ENCODE measurements at regions not wholly inside any gene's neighbourhood (a gene's known extent, or its start where the extent isn't known, plus 50 kb on each side); places are given as distances from the start of the nearest gene placed in this dataset.
A peak's percentile ranks its signal among the peaks of the same experiment; 100 is the strongest.

GRCh38 chr2:64779117-64779690 is 125.5 kb upstream of the SERTAD2 start:
- ChIA-PET POLR2A (interaction anchor here (0.8 to 2.1 kb wide), 4 partner anchors 12 to 125 kb away, joined by 3 to 9 read pairs (median 7); partner anchors contain the start of gene SERTAD2), CTCF (interaction anchor here (0.8 to 5.6 kb wide), 13 partner anchors 9 to 134 kb away, joined by 3 to 56 read pairs (median 7); partner anchors contain the start of gene SERTAD2)
- H3K79me2 ChIP-seq (ENCODE audit: control insufficient read depth, insufficient read depth, low read length), result no peaks in the 10 kb centered on the region
- no TSS peak for BruUV-seq (replicated peaks)
- TF ChIP-seq MAX (IDR thresholded peaks at IDR 0.05; ENCODE audit: insufficient read depth, insufficient read length), result no peak
- peak; percentile 89 for TF ChIP-seq JUN (IDR thresholded peaks at IDR 0.05; ENCODE audit: borderline replicate concordance, insufficient read depth, insufficient read length, low read depth)
- TF ChIP-seq FOS (IDR thresholded peaks at IDR 0.05; ENCODE audit: borderline replicate concordance, insufficient read depth, low read length), result peak; percentile 63
- no peak for TF ChIP-seq POLR2A (IDR thresholded peaks at IDR 0.05; ENCODE audit: low read depth, low read length)
- TF ChIP-seq GATA2 (IDR thresholded peaks at IDR 0.05; ENCODE audit: insufficient read depth, insufficient read length, low read depth, low read length), result peak; percentile 96
- no peak for TF ChIP-seq MYC (IDR thresholded peaks at IDR 0.05; ENCODE audit: low read depth, low read length)
- peak; percentile 75 for TF ChIP-seq POLR2AphosphoS5 (IDR thresholded peaks at IDR 0.05; ENCODE audit: insufficient read depth, low read depth, low read length)
- TF ChIP-seq CTCF (IDR thresholded peaks at IDR 0.05; ENCODE audit: extremely low read depth in 1 of 2, insufficient read depth in 1 of 2, low read depth in 1 of 2, low read length in 2 of 2), result no peak
- no peak for TF ChIP-seq EZH2 (IDR thresholded peaks at IDR 0.05; ENCODE audit: borderline replicate concordance, low read depth, low read length, severe bottlenecking)
- peak overlapping the region; percentile 7 for H3K4me2 ChIP-seq (ENCODE audit: insufficient read depth, low read length)
- H4K20me1 ChIP-seq (replicated peaks; ENCODE audit: control insufficient read depth, extremely low read depth, insufficient read depth, low read length), result no peaks in the 10 kb centered on the region
- H3K27me3 ChIP-seq (ENCODE audit: control insufficient read depth in 2 of 2, insufficient read depth in 2 of 2, low read length in 2 of 2), result no peaks in the 10 kb centered on the region
- H2AFZ ChIP-seq (ENCODE audit: low read depth, low read length), result no peak overlapping the region
- no peak overlapping the region for H3K4me3 ChIP-seq (replicated peaks in 1 of 3; ENCODE audit: insufficient read depth in 1 of 3, low read depth in 1 of 3, low read length in 3 of 3)
- H3K27ac ChIP-seq (ENCODE audit: insufficient read depth, low read depth, low read length), result peak overlapping the region; percentile 85
- no peaks in the 10 kb centered on the region for H3K9me1 ChIP-seq (replicated peaks; ENCODE audit: control insufficient read depth, extremely low read depth, insufficient read depth, low read length)
- no peaks in the 10 kb centered on the region for H3K36me3 ChIP-seq (ENCODE audit: control insufficient read depth in 2 of 2, extremely low read depth in 1 of 2, insufficient read depth in 2 of 2, low read length in 2 of 2)
- dilution Hi-C loops (cut with MboI; ENCODE audit: extremely low pct_ligation_motif_present, low sequenced_read_pairs), result no loop called here
- no peaks in the 10 kb centered on the region for H3K9me3 ChIP-seq (replicated peaks; ENCODE audit: control insufficient read depth, insufficient read depth, low read length)
- FAIRE-seq (peak; percentile 99), DNase-seq (ENCODE audit: low read depth, low spot score) (peak; percentile 88)
- H3K9ac ChIP-seq (replicated peaks; ENCODE audit: extremely low read depth, insufficient read depth, low read length), result peak overlapping the region; percentile 58
- intact Hi-C loops (cut with micrococcal nuclease), result loop anchor here (1.0 kb wide), 6 partner anchors 12 to 84 kb away; no protein-coding TSS in a partner anchor
- peaks cover 29% of the 10 kb centered on the region for H3K4me1 ChIP-seq (ENCODE audit: control insufficient read depth, extremely low read depth, insufficient read depth, low read length)

All from endothelial cell of umbilical vein (primary cell).